ENCODE measurements at regions not wholly inside any gene's neighbourhood (a gene's known extent, or its start where the extent isn't known, plus 50 kb on each side); places are given as distances from the start of the nearest gene placed in this dataset.

DNA sequence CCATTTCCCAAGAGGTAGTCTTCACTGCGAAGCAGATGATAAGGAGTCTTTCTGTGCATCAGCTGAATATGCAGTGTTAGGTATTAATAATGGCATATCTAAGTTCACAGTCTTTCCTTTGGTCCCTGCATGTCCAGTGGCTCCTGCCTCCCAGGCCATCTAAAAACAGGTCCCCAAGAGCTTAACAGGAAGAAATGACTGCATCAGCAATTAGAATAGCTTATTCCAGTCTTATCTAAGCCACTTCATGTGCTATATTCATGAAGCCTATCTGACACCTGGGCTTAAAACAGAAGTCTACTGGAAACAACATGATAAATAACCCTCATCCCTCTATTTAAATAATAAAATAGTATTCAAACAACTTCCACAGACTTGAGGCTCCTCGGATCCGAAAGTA is 346.1 kb upstream of the ERCC4 start:
- TF ChIP-seq, protein P1, sequence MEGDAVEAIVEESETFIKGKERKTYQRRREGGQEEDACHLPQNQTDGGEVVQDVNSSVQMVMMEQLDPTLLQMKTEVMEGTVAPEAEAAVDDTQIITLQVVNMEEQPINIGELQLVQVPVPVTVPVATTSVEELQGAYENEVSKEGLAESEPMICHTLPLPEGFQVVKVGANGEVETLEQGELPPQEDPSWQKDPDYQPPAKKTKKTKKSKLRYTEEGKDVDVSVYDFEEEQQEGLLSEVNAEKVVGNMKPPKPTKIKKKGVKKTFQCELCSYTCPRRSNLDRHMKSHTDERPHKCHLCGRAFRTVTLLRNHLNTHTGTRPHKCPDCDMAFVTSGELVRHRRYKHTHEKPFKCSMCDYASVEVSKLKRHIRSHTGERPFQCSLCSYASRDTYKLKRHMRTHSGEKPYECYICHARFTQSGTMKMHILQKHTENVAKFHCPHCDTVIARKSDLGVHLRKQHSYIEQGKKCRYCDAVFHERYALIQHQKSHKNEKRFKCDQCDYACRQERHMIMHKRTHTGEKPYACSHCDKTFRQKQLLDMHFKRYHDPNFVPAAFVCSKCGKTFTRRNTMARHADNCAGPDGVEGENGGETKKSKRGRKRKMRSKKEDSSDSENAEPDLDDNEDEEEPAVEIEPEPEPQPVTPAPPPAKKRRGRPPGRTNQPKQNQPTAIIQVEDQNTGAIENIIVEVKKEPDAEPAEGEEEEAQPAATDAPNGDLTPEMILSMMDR (IDR thresholded peaks at IDR 0.05), result no peak
- TF ChIP-seq POLR2A (IDR thresholded peaks at IDR 0.05) (no peak), POLR2AphosphoS5 (IDR thresholded peaks at IDR 0.05) (no peak)
